PFSK-1 (cell line): ENCODE measurements at regions not wholly inside any gene's neighbourhood (a gene's known extent, or its start where the extent isn't known, plus 50 kb on each side); places are given as distances from the start of the nearest gene placed in this dataset.

Source experiments
- FOXP2 ChIP-seq: optimal IDR thresholded peaks from 2 replicates; pipeline ENCODE3; 2011; ENCODE audit warnings: borderline replicate concordance, control low read depth, inconsistent platforms; ENCODE audit not compliant: insufficient read depth; ENCODE audit errors: extremely low read length, extremely low read depth
- POLR2AphosphoS5 ChIP-seq: IDR thresholded peaks from 2 replicates; pipeline ENCODE4 v1.6.1; 2012; ENCODE audit warnings: low read depth, mild to moderate bottlenecking, control low read depth, low read length, moderate library complexity
- REST ChIP-seq, 2 experiments: IDR thresholded peaks; 2 replicates each; pipeline versions ENCODE4 v1.6.1 to v1.8.0; 2011 to 2012; ENCODE audit warnings: low read depth in 2 of 2, low read length in 2 of 2, control low read depth in 1 of 2, inconsistent platforms in 1 of 2, mild to moderate bottlenecking in 1 of 2, moderate library complexity in 1 of 2; ENCODE audit not compliant: insufficient read depth in 1 of 2
- SIN3A ChIP-seq: IDR thresholded peaks from 2 replicates; pipeline ENCODE4 v1.6.1; 2012; ENCODE audit warnings: mild to moderate bottlenecking, low read length, moderate library complexity, borderline replicate concordance; ENCODE audit not compliant: insufficient read depth
- TAF1 ChIP-seq: IDR thresholded peaks from 2 replicates; pipeline ENCODE4 v1.6.1; 2012; ENCODE audit warnings: low read length, control low read depth, borderline replicate concordance; ENCODE audit not compliant: insufficient read depth

- no peak for TF ChIP-seq TAF1
- no peak for TF ChIP-seq SIN3A
- no peak for TF ChIP-seq REST (IDR thresholded peaks at IDR 0.05; ENCODE audit: insufficient read depth in 1 of 2, low read depth in 2 of 2, low read length in 2 of 2)
- no peak for TF ChIP-seq POLR2AphosphoS5
- TF ChIP-seq FOXP2: no peak
These were observed 98.0 kb upstream of the VLDLR start for GRCh38 chr9:2523591-2523990.

GRCh38 chr9:2524601-2525000 lies 97.0 kb upstream of the VLDLR start:
- TF ChIP-seq FOXP2: no peak

GRCh38 chr9:2525147-2525546 lies 96.4 kb upstream of the VLDLR start:
- TF ChIP-seq TAF1: no peak
- no peak for TF ChIP-seq SIN3A
- no peak for TF ChIP-seq POLR2AphosphoS5
- no peak for TF ChIP-seq REST (IDR thresholded peaks at IDR 0.05; ENCODE audit: insufficient read depth in 1 of 2, low read depth in 2 of 2, low read length in 2 of 2)
- TF ChIP-seq FOXP2: no peak

- TF ChIP-seq FOXP2 (no peak), SIN3A (no peak), TAF1 (no peak), POLR2AphosphoS5 (no peak), REST (IDR thresholded peaks at IDR 0.05; ENCODE audit: insufficient read depth in 1 of 2, low read depth in 2 of 2, low read length in 2 of 2) (no peak)
These were observed 95.3 kb upstream of the VLDLR start for GRCh38 chr9:2526071-2526828.

- TF ChIP-seq TAF1 (no peak), FOXP2 (no peak)
These were observed 90.1 kb upstream of the VLDLR start for GRCh38 chr9:2531481-2531880.

- no peak for TF ChIP-seq SIN3A
- no peak for TF ChIP-seq REST (IDR thresholded peaks at IDR 0.05; ENCODE audit: insufficient read depth in 1 of 2, low read depth in 2 of 2, low read length in 2 of 2)
- TF ChIP-seq FOXP2: no peak
- TF ChIP-seq POLR2AphosphoS5: no peak
- TF ChIP-seq TAF1: no peak
These were observed 85.1 kb upstream of the VLDLR start for GRCh38 chr9:2536511-2536910.
